ENCODE measurements at regions not wholly inside any gene's neighbourhood (a gene's known extent, or its start where the extent isn't known, plus 50 kb on each side); places are given as distances from the start of the nearest gene placed in this dataset.

DNA sequence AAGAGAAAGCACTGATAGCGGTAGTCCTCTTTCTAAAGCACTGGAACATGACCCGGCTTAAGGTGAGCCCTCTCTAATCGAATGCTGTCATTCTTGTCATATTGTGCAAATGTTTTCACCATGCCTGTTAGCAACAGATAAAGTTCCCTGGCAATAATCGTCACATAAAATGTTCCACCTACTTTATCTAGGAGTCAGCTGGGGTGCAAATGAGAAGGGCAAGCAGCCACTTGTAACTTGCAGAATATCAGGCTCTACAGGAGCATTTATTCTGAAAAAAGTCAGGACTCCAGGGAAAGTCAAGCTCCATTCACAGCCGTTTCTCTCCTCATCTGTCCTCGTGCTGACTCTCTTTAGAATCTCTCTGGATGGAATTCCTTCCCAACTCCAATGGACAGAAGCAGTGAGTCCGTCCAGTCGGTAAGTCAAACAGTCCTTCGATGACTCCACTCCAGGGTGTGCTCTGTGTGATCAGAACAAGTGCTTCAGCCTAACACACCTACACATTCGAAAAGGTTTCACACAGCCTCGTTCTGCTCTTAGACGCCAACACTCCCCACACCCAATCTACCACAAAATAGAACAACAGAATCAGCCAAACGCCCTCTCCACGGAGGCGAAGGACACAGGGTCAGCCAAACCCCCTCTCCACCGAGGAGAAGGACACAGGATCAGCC is 101.7 kb upstream of the FRG1 start:
- TF ChIP-seq, protein P1, sequence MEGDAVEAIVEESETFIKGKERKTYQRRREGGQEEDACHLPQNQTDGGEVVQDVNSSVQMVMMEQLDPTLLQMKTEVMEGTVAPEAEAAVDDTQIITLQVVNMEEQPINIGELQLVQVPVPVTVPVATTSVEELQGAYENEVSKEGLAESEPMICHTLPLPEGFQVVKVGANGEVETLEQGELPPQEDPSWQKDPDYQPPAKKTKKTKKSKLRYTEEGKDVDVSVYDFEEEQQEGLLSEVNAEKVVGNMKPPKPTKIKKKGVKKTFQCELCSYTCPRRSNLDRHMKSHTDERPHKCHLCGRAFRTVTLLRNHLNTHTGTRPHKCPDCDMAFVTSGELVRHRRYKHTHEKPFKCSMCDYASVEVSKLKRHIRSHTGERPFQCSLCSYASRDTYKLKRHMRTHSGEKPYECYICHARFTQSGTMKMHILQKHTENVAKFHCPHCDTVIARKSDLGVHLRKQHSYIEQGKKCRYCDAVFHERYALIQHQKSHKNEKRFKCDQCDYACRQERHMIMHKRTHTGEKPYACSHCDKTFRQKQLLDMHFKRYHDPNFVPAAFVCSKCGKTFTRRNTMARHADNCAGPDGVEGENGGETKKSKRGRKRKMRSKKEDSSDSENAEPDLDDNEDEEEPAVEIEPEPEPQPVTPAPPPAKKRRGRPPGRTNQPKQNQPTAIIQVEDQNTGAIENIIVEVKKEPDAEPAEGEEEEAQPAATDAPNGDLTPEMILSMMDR (IDR thresholded peaks at IDR 0.05; ENCODE audit: low read length), result no peak
- TF ChIP-seq EZH2phosphoT487 (IDR thresholded peaks at IDR 0.05; ENCODE audit: low read length) (no peak), EZH2 (optimal IDR thresholded peaks at IDR 0.05; ENCODE audit: low read depth, low read length) (no peak)
